Right lobe of liver (tissue), 4 donors: ENCODE measurements at regions not wholly inside any gene's neighbourhood (a gene's known extent, or its start where the extent isn't known, plus 50 kb on each side); places are given as distances from the start of the nearest gene placed in this dataset.

ENCODE experiments used
- CTCF ChIP-seq, 4 donors: fragments of 200-600 bp in 3 of 4; fragments of 450-650 bp in 1 of 4; IDR thresholded peaks; one replicate each; pipeline versions ENCODE4 v1.5.1 to v1.8.0; 2016 to 2022; ENCODE audit warnings: antibody characterized with exemption in 4 of 4, mild to moderate bottlenecking in 2 of 4
- POLR2A ChIP-seq: fragments of 450-650 bp; IDR thresholded peaks from one replicate; pipeline ENCODE4 v1.6.1; 2017; ENCODE audit warnings: antibody characterized with exemption, mild to moderate bottlenecking
- donor health status: DM: no; HTN: no; CAD: no.
- donor health status: DM: no; HTN: no; CAD: no.
- donor health status: DM: no; HTN: yes; CAD: no.

DNA sequence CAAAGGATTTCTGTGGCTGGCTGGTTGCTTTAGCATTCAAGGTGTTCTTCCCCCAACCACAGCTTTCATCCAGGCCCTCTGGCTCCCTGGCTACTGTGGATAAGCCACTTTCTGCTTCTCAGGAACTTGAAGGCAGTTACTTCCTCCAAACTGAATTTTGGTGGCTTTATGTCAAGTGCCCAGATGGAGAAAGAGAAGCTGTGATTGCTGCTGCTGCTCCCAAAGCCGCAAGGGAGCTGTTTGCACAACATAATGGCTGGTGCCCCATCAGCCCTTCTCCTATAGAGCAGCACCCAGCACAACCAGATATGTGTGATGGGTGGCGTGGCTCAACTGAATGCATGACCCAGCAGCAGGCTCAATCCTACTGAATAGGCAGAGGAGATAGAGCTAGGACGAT lies 465.2 kb downstream of the MAFB start:
- TF ChIP-seq CTCF (IDR thresholded peaks at IDR 0.05) = no peak
- TF ChIP-seq POLR2A = no peak
